ENCODE measurements at regions not wholly inside any gene's neighbourhood (a gene's known extent, or its start where the extent isn't known, plus 50 kb on each side); places are given as distances from the start of the nearest gene placed in this dataset.

DNA sequence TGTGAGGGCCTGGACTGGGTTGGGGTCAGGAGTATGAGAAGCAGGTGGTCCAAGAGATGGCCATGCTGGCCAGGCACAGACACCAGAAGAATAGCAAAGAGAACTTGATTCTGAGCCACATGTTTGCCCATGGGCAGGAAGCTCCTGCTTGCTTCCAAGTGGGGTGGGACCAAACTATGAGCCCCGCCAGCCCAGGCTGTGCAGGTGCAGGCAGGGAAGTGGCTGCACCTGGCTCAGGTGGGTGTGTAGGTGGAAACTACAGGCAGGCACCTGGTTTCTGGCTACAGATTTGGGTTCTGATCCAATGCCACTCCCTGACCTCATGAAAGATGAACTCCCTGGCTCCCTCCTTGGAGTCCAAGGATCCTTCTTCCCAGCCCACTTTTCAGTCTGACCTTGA, 207.9 kb upstream of the KLF3 start:
- TF ChIP-seq, protein P1, sequence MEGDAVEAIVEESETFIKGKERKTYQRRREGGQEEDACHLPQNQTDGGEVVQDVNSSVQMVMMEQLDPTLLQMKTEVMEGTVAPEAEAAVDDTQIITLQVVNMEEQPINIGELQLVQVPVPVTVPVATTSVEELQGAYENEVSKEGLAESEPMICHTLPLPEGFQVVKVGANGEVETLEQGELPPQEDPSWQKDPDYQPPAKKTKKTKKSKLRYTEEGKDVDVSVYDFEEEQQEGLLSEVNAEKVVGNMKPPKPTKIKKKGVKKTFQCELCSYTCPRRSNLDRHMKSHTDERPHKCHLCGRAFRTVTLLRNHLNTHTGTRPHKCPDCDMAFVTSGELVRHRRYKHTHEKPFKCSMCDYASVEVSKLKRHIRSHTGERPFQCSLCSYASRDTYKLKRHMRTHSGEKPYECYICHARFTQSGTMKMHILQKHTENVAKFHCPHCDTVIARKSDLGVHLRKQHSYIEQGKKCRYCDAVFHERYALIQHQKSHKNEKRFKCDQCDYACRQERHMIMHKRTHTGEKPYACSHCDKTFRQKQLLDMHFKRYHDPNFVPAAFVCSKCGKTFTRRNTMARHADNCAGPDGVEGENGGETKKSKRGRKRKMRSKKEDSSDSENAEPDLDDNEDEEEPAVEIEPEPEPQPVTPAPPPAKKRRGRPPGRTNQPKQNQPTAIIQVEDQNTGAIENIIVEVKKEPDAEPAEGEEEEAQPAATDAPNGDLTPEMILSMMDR (IDR thresholded peaks at IDR 0.05), result no peak
- no peak for TF ChIP-seq POLR2A (IDR thresholded peaks at IDR 0.05)
